ENCODE measurements at regions not wholly inside any gene's neighbourhood (a gene's known extent, or its start where the extent isn't known, plus 50 kb on each side); places are given as distances from the start of the nearest gene placed in this dataset.
"Not testable (repeated sequence)": the region's sequence is repeated elsewhere in the genome, so short reads cannot be mapped to it uniquely, and the experiment has no call there.

GRCh38 chr10:6786579-6787031, 206.5 kb upstream of the PRKCQ start:
- no peak for TF ChIP-seq CTCF (IDR thresholded peaks at IDR 0.05; ENCODE audit: low read depth, low read length, missing control alignments)
- no peak for DNase-seq (ENCODE audit: low read depth)
- no peak overlapping the region for H3K4me3 ChIP-seq (ENCODE audit: low read depth, low read length)

- DNase-seq (ENCODE audit: low read depth); H3K4me3 ChIP-seq (ENCODE audit: low read depth, low read length): not testable (repeated sequence)
Observed at GRCh38 chr10:6784429-6784828, 204.4 kb upstream of the PRKCQ start.

GRCh38 chr10:6783471-6783870, 203.4 kb upstream of the PRKCQ start:
- TF ChIP-seq CTCF (IDR thresholded peaks at IDR 0.05; ENCODE audit: low read depth, low read length, missing control alignments) = no peak
- no peak for DNase-seq (ENCODE audit: low read depth)
- H3K4me3 ChIP-seq (ENCODE audit: low read depth, low read length) = no peak overlapping the region

GRCh38 chr10:6782378-6782777, 202.3 kb upstream of the PRKCQ start:
- no peak overlapping the region for H3K4me3 ChIP-seq (ENCODE audit: low read depth, low read length)
- no peak for TF ChIP-seq CTCF (IDR thresholded peaks at IDR 0.05; ENCODE audit: low read depth, low read length, missing control alignments)
- DNase-seq (ENCODE audit: low read depth) = no peak

DNA sequence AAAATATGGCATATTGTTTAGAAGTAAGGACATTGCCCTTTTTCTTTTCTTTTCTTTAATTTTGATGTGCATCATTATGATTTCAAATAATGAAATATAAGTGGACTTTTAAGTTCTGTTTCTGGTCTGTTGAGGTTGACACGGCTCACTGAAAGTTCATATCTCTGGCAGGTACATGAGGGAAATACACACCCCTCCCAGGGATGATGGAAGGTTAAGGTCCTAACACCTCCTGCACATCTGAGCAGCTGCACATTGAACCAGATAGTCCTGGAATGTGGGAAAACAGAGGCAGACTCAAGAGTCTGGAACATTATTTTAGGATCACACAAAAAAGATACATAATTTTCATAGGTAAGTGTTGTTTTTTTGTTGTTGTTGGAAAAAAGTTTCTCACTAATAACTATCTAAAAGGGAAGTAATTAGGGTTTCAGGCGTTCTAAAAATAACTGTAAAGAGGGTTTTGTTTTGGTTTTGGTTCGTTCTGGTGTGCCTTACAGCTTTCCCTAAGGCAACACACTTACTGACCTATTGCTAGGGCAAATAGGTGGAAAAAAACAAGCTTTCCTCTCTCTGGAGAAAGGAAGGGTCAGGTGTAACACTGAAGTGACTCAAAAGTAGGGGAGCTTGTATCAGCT, 201.2 kb upstream of the PRKCQ start:
- no peak for TF ChIP-seq CTCF (IDR thresholded peaks at IDR 0.05; ENCODE audit: low read depth, low read length, missing control alignments)
- no peak for DNase-seq (ENCODE audit: low read depth)
- H3K4me3 ChIP-seq (ENCODE audit: low read depth, low read length) = no peak overlapping the region

- no peak overlapping the region for H3K4me3 ChIP-seq (ENCODE audit: low read depth, low read length)
- DNase-seq (ENCODE audit: low read depth) = no peak
- TF ChIP-seq CTCF (IDR thresholded peaks at IDR 0.05; ENCODE audit: low read depth, low read length, missing control alignments) = no peak
Observed at GRCh38 chr10:6780008-6780677, 200.1 kb upstream of the PRKCQ start.

GRCh38 chr10:6778992-6779701, 199.1 kb upstream of the PRKCQ start:
- no peak for DNase-seq (ENCODE audit: low read depth)
- no peak for TF ChIP-seq CTCF (IDR thresholded peaks at IDR 0.05; ENCODE audit: low read depth, low read length, missing control alignments)
- no peak overlapping the region for H3K4me3 ChIP-seq (ENCODE audit: low read depth, low read length)

All from GM12864 (cell line).